Stimulated activated CD4-positive, alpha-beta T cell treated with anti-CD3 and anti-CD28 coated beads, TNF-alpha, amount 100 ng/mL, for 48 hours (primary cell): ENCODE measurements at regions not wholly inside any gene's neighbourhood (a gene's known extent, or its start where the extent isn't known, plus 50 kb on each side); places are given as distances from the start of the nearest gene placed in this dataset.
A peak's percentile ranks its signal among the peaks of the same experiment; 100 is the strongest.
"Not testable (repeated sequence)": the region's sequence is repeated elsewhere in the genome, so short reads cannot be mapped to it uniquely, and the experiment has no call there.

Source experiments
- DNase-seq, 3 donors: peaks; one replicate each; pipeline ENCODE4 v3.0.0-alpha.2; 2020; ENCODE audit warnings: low read depth in 3 of 3

GRCh38 chr5:108696951-108697715 is 50.6 kb upstream of the FER start:
- no peak for DNase-seq

GRCh38 chr5:108696407-108696806 is 51.3 kb upstream of the FER start:
- DNase-seq, result no peak

GRCh38 chr5:108688485-108688884 is 59.2 kb upstream of the FER start:
- no peak for DNase-seq

GRCh38 chr5:108687595-108688200 is 60.0 kb upstream of the FER start:
- DNase-seq, result no peak

- DNase-seq, result no peak
Observed at GRCh38 chr5:108686676-108687075, 61.0 kb upstream of the FER start.

- DNase-seq, result not testable (repeated sequence)
Observed at GRCh38 chr5:108685448-108686216, 62.1 kb upstream of the FER start.

GRCh38 chr5:108681079-108681921 is 66.4 kb upstream of the FER start:
- peak in 1 of 3 donors; percentile 8 for DNase-seq

GRCh38 chr5:108678091-108678490 is 69.6 kb upstream of the FER start:
- DNase-seq, result no peak

GRCh38 chr5:108675736-108676135 is 72.0 kb upstream of the FER start:
- DNase-seq, result no peak

- DNase-seq, result no peak
Observed at GRCh38 chr5:108672639-108673038, 75.1 kb upstream of the FER start.

GRCh38 chr5:108670591-108671289 is 77.0 kb upstream of the FER start:
- DNase-seq, result no peak

GRCh38 chr5:108669462-108669861 is 78.2 kb upstream of the FER start:
- no peak for DNase-seq

GRCh38 chr5:108661590-108662219 is 86.0 kb upstream of the FER start:
- DNase-seq, result no peak

- DNase-seq, result no peak
Observed at GRCh38 chr5:108661024-108661423, 86.7 kb upstream of the FER start.

- no peak for DNase-seq
Observed at GRCh38 chr5:108660291-108660690, 87.4 kb upstream of the FER start.

GRCh38 chr5:108659531-108659930 is 88.2 kb upstream of the FER start:
- no peak for DNase-seq

GRCh38 chr5:108655750-108656450 is 91.8 kb upstream of the FER start:
- DNase-seq, result no peak

GRCh38 chr5:108654051-108654450 is 93.6 kb upstream of the FER start:
- DNase-seq, result no peak

GRCh38 chr5:108653201-108653600 is 94.5 kb upstream of the FER start:
- no peak for DNase-seq

- DNase-seq, result no peak
Observed at GRCh38 chr5:108650997-108651396, 96.7 kb upstream of the FER start.
